AG08396 (cell line): ENCODE measurements at regions not wholly inside any gene's neighbourhood (a gene's known extent, or its start where the extent isn't known, plus 50 kb on each side); places are given as distances from the start of the nearest gene placed in this dataset.
"Not testable (repeated sequence)": the region's sequence is repeated elsewhere in the genome, so short reads cannot be mapped to it uniquely, and the experiment has no call there.

Experiments
- DNase-seq: peaks from one replicate; pipeline ENCODE4 v3.0.0; 2012; ENCODE audit warnings: low spot score, mixed read lengths

GRCh38 chr2:242006091-242006634 lies 136.6 kb downstream of the RTP5 start:
- DNase-seq, result not testable (repeated sequence)

- DNase-seq, result not testable (repeated sequence)
Measured at GRCh38 chr2:242008908-242009307, 139.4 kb downstream of the RTP5 start.

- not testable (repeated sequence) for DNase-seq
Measured at GRCh38 chr2:242009846-242010245, 140.3 kb downstream of the RTP5 start.

DNA sequence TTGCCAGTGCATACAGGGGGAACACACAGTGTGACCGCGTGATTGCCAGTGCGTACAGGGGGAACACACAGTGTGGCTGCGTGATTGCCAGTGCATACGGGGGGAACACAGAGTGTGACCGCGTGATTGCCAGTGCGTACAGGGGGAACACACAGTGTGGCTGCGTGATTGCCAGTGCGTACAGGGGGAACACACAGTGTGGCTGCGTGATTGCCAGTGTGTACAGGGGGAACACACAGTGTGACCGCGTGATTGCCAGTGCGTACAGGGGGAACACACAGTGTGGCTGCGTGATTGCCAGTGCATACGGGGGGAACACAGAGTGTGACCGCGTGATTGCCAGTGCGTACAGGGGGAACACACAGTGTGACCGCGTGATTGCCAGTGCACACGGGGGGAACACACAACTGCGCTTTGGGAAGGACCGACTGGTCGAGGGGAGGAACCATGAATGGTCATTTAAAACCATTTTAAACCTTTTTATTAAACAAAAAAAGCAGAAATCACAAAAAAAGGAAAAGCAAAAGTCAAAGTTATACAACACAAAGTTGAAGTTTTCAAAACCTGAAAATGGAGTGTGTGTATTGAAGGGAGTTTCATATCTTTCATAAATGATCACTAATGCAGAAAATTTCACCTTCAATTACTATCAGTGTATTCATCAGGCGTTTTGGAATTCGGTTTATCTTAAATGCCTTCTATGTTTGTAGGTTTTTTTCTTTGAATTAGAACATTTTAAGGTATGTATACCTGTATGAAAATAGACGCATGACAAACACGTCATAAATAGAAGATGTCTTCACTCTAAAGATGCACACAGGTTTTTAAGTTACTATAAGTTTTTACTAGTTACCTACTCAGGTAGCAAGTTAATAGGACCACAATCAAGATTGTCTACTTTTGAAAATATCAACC lies 141.0 kb downstream of the RTP5 start:
- not testable (repeated sequence) for DNase-seq

GRCh38 chr2:242011167-242011513 lies 141.6 kb downstream of the RTP5 start:
- DNase-seq, result no peak

DNA sequence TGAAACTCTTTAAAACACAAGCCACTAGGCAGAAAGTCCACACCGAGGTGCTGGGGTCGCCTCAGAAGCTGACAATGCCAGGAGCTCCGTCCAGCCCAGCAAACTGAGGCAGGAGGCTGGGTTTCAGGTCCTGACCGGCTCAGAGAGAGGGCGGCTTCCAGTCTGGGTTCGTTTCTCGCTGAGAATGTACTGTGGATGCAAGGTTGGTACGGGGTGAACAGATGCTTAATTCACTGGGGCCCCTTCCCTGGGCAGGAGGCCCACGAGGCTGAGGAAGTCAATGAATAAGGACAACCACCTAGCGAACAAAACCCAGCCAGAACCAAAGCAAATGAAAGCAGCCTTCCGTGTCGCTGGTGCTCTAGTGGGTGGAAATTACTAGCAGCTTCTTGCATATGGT lies 142.0 kb downstream of the RTP5 start:
- DNase-seq, result no peak

GRCh38 chr2:242011991-242012764 lies 142.6 kb downstream of the RTP5 start:
- no peak for DNase-seq

- DNase-seq, result no peak
Measured at GRCh38 chr2:242012956-242013764, 143.6 kb downstream of the RTP5 start.

GRCh38 chr2:242013771-242014170 lies 144.2 kb downstream of the RTP5 start:
- DNase-seq, result no peak

GRCh38 chr2:242015108-242016065 lies 145.9 kb downstream of the RTP5 start:
- DNase-seq, result no peak

GRCh38 chr2:242017086-242017485 lies 147.6 kb downstream of the RTP5 start:
- DNase-seq, result no peak

DNA sequence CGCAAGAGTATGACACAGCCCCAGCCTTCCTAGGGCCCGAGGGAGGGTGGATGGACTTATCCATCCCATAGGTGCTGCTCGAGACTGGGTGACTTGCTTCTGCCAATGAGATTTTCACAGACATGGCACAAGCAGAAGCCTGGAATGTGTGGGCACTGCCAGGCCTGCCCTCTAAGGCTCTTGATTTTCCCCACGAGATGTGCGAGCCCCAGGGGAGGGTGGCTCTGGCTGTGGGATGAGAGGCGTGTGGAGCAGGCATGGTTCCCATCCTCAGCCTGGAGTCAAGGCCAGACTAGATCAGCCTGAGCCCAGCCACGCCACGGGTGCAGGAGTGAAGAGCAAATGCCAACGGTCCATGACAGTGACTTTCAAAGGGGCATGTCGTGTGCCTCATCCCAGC lies 148.9 kb downstream of the RTP5 start:
- not testable (repeated sequence) for DNase-seq

- no peak for DNase-seq
Measured at GRCh38 chr2:242019344-242019743, 149.8 kb downstream of the RTP5 start.

DNA sequence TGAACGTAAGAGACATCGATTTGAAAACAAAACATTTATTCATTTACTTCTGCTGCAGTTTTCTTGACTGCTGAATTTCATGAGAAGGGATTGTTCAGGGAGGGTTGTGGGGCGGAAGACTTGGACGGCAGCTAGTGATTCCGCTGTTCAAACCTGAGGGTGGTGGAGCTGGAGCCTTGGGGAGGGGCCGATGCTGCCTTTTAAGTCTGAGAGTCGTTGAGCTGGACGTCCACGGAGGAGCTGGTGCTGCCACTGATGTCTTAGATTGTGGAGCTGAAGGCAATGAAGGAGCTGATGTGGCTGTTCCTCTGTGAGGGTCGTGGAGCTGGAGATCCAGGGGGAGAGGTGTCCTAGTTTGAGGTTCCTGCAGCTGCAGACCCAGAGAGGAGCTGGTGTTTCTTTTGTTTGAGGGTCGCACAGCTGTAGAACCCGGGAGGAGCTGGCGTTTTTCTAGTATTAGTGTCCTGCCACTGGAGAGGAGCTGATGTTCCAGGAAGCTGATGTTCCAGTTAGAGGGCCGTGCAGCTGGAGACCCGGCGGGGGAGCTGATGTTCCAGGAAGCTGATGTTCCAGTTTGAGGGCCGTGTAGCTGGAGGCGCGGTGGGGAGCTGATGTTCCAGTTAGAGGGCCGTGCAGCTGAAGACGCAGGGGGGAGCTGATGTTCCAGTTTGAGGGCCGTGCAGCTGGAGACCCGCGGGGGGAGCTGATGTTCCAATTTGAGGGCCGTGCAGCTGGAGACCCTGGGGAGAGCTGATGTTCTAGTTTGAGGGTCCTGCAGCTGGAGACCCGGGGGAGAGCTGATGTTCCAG lies 150.9 kb downstream of the RTP5 start:
- DNase-seq, result no peak

DNA sequence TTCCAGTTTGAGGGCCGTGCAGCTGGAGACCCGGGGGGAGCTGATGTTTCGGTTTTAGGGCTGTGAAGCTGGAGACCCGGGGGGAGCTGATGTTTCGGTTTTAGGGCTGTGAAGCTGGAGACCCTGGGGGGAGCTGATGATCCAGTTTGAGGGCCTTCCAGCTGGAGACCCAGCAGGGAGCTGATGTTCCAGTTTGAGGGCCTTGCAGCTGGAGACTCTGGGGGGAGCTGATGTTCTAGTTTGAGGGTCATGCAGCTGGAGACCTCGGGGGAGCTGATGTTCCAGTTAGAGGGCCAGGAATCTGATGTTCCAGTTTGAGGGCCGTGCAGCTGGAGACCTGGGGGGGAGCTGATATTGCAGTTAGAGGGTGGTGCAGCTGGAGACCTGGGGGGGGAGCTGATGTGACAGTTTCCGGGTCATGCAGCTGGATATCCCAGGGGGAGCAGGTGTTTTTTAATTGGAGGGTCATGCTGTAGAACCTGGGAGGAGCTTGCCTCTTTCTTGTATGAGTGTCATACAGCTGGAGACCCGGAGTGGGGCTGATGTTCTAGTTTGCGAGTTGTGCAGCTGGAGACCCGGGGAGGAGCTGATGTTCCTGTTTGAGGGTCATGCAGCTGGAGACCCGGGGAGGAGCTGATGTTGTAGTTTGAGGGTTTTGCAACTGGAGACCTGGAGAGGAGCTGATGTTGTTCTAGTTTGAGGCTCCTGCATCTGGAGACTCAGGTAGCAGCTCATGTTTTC lies 153.2 kb downstream of the RTP5 start:
- DNase-seq, result no peak

- no peak for DNase-seq
Measured at GRCh38 chr2:242024751-242025355, 155.3 kb downstream of the RTP5 start.

DNA sequence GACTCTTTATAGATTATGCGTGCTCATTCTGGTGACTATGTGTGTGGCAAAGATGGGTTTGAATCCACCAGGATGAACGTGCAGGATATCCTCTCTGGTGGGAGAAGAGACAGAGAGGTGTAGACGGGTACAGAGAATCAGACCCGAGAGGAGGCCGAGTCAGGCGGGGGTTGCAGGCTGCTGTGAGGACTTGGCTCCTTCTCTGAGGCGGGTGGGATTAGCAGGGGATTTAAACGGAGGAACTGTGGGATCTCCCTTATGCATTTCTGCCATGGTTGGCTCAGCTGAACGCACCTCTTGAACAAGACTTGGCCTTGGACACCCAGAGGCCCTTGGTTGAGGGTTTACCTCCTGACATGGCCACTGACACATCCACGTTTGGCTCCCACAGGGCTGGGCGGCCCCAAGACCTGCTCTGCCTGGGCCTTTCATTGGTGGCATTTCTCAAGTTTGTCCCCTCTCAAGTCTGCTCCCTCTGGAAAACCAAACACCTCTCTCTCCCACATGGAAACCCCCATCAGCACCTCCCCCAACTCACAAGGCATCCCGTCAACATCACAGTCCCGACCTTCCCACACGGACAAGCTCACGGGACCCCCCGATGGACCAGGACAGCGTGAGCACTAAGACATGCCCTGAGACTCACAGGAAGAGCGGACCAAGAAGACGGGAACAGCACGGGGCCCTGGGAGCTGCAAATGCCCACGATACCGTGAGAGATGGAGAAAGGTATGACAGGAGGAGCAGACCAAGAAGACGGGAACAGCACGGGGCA lies 158.3 kb downstream of the RTP5 start:
- no peak for DNase-seq
